ENCODE measurements at regions not wholly inside any gene's neighbourhood (a gene's known extent, or its start where the extent isn't known, plus 50 kb on each side); places are given as distances from the start of the nearest gene placed in this dataset.
A peak's percentile ranks its signal among the peaks of the same experiment; 100 is the strongest.

GRCh38 chr13:78827471-78827870, 168.5 kb upstream of the OBI1 start:
- no peak for TF ChIP-seq CTCF (conservative IDR thresholded peaks at IDR 0.05)
- TF ChIP-seq ZFX (IDR thresholded peaks at IDR 0.05): no peak
- H3K27ac ChIP-seq: no peak overlapping the region

- no peak for TF ChIP-seq ZFX (IDR thresholded peaks at IDR 0.05)
- TF ChIP-seq CTCF (conservative IDR thresholded peaks at IDR 0.05): no peak
- no peak overlapping the region for H3K27ac ChIP-seq
Observed at GRCh38 chr13:78826936-78827335, 168.0 kb upstream of the OBI1 start.

GRCh38 chr13:78826312-78826711, 167.4 kb upstream of the OBI1 start:
- H3K27ac ChIP-seq: no peak overlapping the region
- no peak for TF ChIP-seq CTCF (conservative IDR thresholded peaks at IDR 0.05)

GRCh38 chr13:78820541-78820940, 161.6 kb upstream of the OBI1 start:
- TF ChIP-seq CTCF (conservative IDR thresholded peaks at IDR 0.05): no peak
- no peak for TF ChIP-seq ZFX (IDR thresholded peaks at IDR 0.05)

GRCh38 chr13:78816592-78816991, 157.6 kb upstream of the OBI1 start:
- TF ChIP-seq ZFX (IDR thresholded peaks at IDR 0.05) (no peak), CTCF (conservative IDR thresholded peaks at IDR 0.05) (no peak)
- no peak overlapping the region for H3K27ac ChIP-seq

More at GRCh38 chr13:78820541-78820940, 161.6 kb upstream of the OBI1 start:
- no peak overlapping the region for H3K27ac ChIP-seq

- no peak overlapping the region for H3K27ac ChIP-seq
- no peak for TF ChIP-seq CTCF (conservative IDR thresholded peaks at IDR 0.05)
- TF ChIP-seq ZFX (IDR thresholded peaks at IDR 0.05): no peak
Observed at GRCh38 chr13:78816154-78816553, 157.2 kb upstream of the OBI1 start.

GRCh38 chr13:78806457-78806856, 147.5 kb upstream of the OBI1 start:
- no peak overlapping the region for H3K27ac ChIP-seq
- TF ChIP-seq CTCF (conservative IDR thresholded peaks at IDR 0.05) (peak; percentile 50), ZFX (IDR thresholded peaks at IDR 0.05) (no peak)
